ENCODE measurements at regions not wholly inside any gene's neighbourhood (a gene's known extent, or its start where the extent isn't known, plus 50 kb on each side); places are given as distances from the start of the nearest gene placed in this dataset.

GRCh38 chr10:2439000-2439399 is 628.3 kb upstream of the PFKP start:
- Histone ChIP-seq H3K36me3 (ENCODE audit: control insufficient read depth, insufficient read depth, low read length) (no peaks in the 10 kb centered on the region), H3K4me1 (ENCODE audit: control insufficient read depth, insufficient read depth, low read length) (no peaks in the 10 kb centered on the region), H3K27ac (ENCODE audit: low read length) (no peak overlapping the region), H3K4me3 (ENCODE audit: low read length) (no peak overlapping the region), H3K9me3 (ENCODE audit: control insufficient read depth, low read depth, low read length) (no peaks in the 10 kb centered on the region), H3K27me3 (ENCODE audit: control insufficient read depth, insufficient read depth, low read length) (no peaks in the 10 kb centered on the region)
- no CpG with 5 or more reads among the region's 8 CpGs for WGBS (ENCODE audit: insufficient coverage, low lambda C conversion rate)
- no peak for DNase-seq

GRCh38 chr10:2438248-2438939 is 629.0 kb upstream of the PFKP start:
- no peaks in the 10 kb centered on the region for H3K36me3 ChIP-seq (ENCODE audit: control insufficient read depth, insufficient read depth, low read length)
- H3K4me1 ChIP-seq (ENCODE audit: control insufficient read depth, insufficient read depth, low read length) = no peaks in the 10 kb centered on the region
- H3K27ac ChIP-seq (ENCODE audit: low read length) = no peak overlapping the region
- 73% methylated on average over 2 of the region's 7 CpGs for WGBS (ENCODE audit: insufficient coverage, low lambda C conversion rate)
- DNase-seq = no peak
- H3K27me3 ChIP-seq (ENCODE audit: control insufficient read depth, insufficient read depth, low read length) = no peaks in the 10 kb centered on the region
- no peaks in the 10 kb centered on the region for H3K9me3 ChIP-seq (ENCODE audit: control insufficient read depth, low read depth, low read length)
- no peak overlapping the region for H3K4me3 ChIP-seq (ENCODE audit: low read length)

GRCh38 chr10:2436933-2437332 is 630.4 kb upstream of the PFKP start:
- Histone ChIP-seq H3K27me3 (ENCODE audit: control insufficient read depth, insufficient read depth, low read length) (no peaks in the 10 kb centered on the region), H3K9me3 (ENCODE audit: control insufficient read depth, low read depth, low read length) (no peaks in the 10 kb centered on the region), H3K4me1 (ENCODE audit: control insufficient read depth, insufficient read depth, low read length) (no peaks in the 10 kb centered on the region), H3K36me3 (ENCODE audit: control insufficient read depth, insufficient read depth, low read length) (no peaks in the 10 kb centered on the region), H3K4me3 (ENCODE audit: low read length) (no peak overlapping the region), H3K27ac (ENCODE audit: low read length) (no peak overlapping the region)
- no CpG with 5 or more reads among the region's 11 CpGs for WGBS (ENCODE audit: insufficient coverage, low lambda C conversion rate)
- DNase-seq = no peak

GRCh38 chr10:2431961-2432360 is 635.4 kb upstream of the PFKP start:
- Histone ChIP-seq H3K4me3 (ENCODE audit: low read length) (no peak overlapping the region), H3K27me3 (ENCODE audit: control insufficient read depth, insufficient read depth, low read length) (no peaks in the 10 kb centered on the region), H3K27ac (ENCODE audit: low read length) (no peak overlapping the region), H3K4me1 (ENCODE audit: control insufficient read depth, insufficient read depth, low read length) (no peaks in the 10 kb centered on the region), H3K9me3 (ENCODE audit: control insufficient read depth, low read depth, low read length) (no peaks in the 10 kb centered on the region), H3K36me3 (ENCODE audit: control insufficient read depth, insufficient read depth, low read length) (no peaks in the 10 kb centered on the region)
- no peak for DNase-seq
- WGBS (ENCODE audit: insufficient coverage, low lambda C conversion rate) = no CpG with 5 or more reads among the region's 5 CpGs

GRCh38 chr10:2427412-2427811 is 639.9 kb upstream of the PFKP start:
- H3K27ac ChIP-seq (ENCODE audit: low read length) = no peak overlapping the region
- no peak overlapping the region for H3K4me3 ChIP-seq (ENCODE audit: low read length)
- H3K27me3 ChIP-seq (ENCODE audit: control insufficient read depth, insufficient read depth, low read length) = no peaks in the 10 kb centered on the region
- DNase-seq = no peak
- H3K9me3 ChIP-seq (ENCODE audit: control insufficient read depth, low read depth, low read length) = no peaks in the 10 kb centered on the region
- WGBS (ENCODE audit: insufficient coverage, low lambda C conversion rate) = no CpG with 5 or more reads among the region's 2 CpGs
- no peaks in the 10 kb centered on the region for H3K36me3 ChIP-seq (ENCODE audit: control insufficient read depth, insufficient read depth, low read length)
- no peaks in the 10 kb centered on the region for H3K4me1 ChIP-seq (ENCODE audit: control insufficient read depth, insufficient read depth, low read length)

GRCh38 chr10:2425320-2425719 is 642.0 kb upstream of the PFKP start:
- Histone ChIP-seq H3K27ac (ENCODE audit: low read length) (no peak overlapping the region), H3K9me3 (ENCODE audit: control insufficient read depth, low read depth, low read length) (no peaks in the 10 kb centered on the region), H3K4me1 (ENCODE audit: control insufficient read depth, insufficient read depth, low read length) (no peaks in the 10 kb centered on the region), H3K4me3 (ENCODE audit: low read length) (no peak overlapping the region), H3K27me3 (ENCODE audit: control insufficient read depth, insufficient read depth, low read length) (no peaks in the 10 kb centered on the region), H3K36me3 (ENCODE audit: control insufficient read depth, insufficient read depth, low read length) (no peaks in the 10 kb centered on the region)
- no peak for DNase-seq
- 81% methylated on average over 3 of the region's 3 CpGs for WGBS (ENCODE audit: insufficient coverage, low lambda C conversion rate)

- Histone ChIP-seq H3K36me3 (ENCODE audit: control insufficient read depth, insufficient read depth, low read length) (no peaks in the 10 kb centered on the region), H3K27ac (ENCODE audit: low read length) (no peak overlapping the region), H3K9me3 (ENCODE audit: control insufficient read depth, low read depth, low read length) (no peaks in the 10 kb centered on the region), H3K4me3 (ENCODE audit: low read length) (no peak overlapping the region), H3K27me3 (ENCODE audit: control insufficient read depth, insufficient read depth, low read length) (no peaks in the 10 kb centered on the region), H3K4me1 (ENCODE audit: control insufficient read depth, insufficient read depth, low read length) (no peaks in the 10 kb centered on the region)
- WGBS (ENCODE audit: insufficient coverage, low lambda C conversion rate) = 95% methylated on average over 4 of the region's 4 CpGs
- no peak for DNase-seq
Observed at GRCh38 chr10:2414562-2414961, 652.8 kb upstream of the PFKP start.

GRCh38 chr10:2414039-2414438 is 653.3 kb upstream of the PFKP start:
- H3K9me3 ChIP-seq (ENCODE audit: control insufficient read depth, low read depth, low read length) = no peaks in the 10 kb centered on the region
- no peak for DNase-seq
- no peak overlapping the region for H3K4me3 ChIP-seq (ENCODE audit: low read length)
- no peaks in the 10 kb centered on the region for H3K27me3 ChIP-seq (ENCODE audit: control insufficient read depth, insufficient read depth, low read length)
- WGBS (ENCODE audit: insufficient coverage, low lambda C conversion rate) = 87% methylated on average over 4 of the region's 8 CpGs
- no peaks in the 10 kb centered on the region for H3K36me3 ChIP-seq (ENCODE audit: control insufficient read depth, insufficient read depth, low read length)
- H3K4me1 ChIP-seq (ENCODE audit: control insufficient read depth, insufficient read depth, low read length) = no peaks in the 10 kb centered on the region
- no peak overlapping the region for H3K27ac ChIP-seq (ENCODE audit: low read length)

GRCh38 chr10:2410049-2410448 is 657.3 kb upstream of the PFKP start:
- Histone ChIP-seq H3K27me3 (ENCODE audit: control insufficient read depth, insufficient read depth, low read length) (no peaks in the 10 kb centered on the region), H3K4me1 (ENCODE audit: control insufficient read depth, insufficient read depth, low read length) (no peaks in the 10 kb centered on the region), H3K27ac (ENCODE audit: low read length) (no peak overlapping the region), H3K4me3 (ENCODE audit: low read length) (no peak overlapping the region), H3K9me3 (ENCODE audit: control insufficient read depth, low read depth, low read length) (no peaks in the 10 kb centered on the region), H3K36me3 (ENCODE audit: control insufficient read depth, insufficient read depth, low read length) (no peaks in the 10 kb centered on the region)
- no CpG with 5 or more reads among the region's 4 CpGs for whole genome bisulfite sequencing (ENCODE audit: insufficient coverage, low lambda C conversion rate)
- DNase-seq = no peak

GRCh38 chr10:2401459-2401858 is 664.1 kb upstream of the ADARB2 start:
- Histone ChIP-seq H3K4me1 (ENCODE audit: control insufficient read depth, insufficient read depth, low read length) (no peaks in the 10 kb centered on the region), H3K4me3 (ENCODE audit: low read length) (no peak overlapping the region), H3K27ac (ENCODE audit: low read length) (no peak overlapping the region), H3K27me3 (ENCODE audit: control insufficient read depth, insufficient read depth, low read length) (no peaks in the 10 kb centered on the region), H3K9me3 (ENCODE audit: control insufficient read depth, low read depth, low read length) (no peaks in the 10 kb centered on the region), H3K36me3 (ENCODE audit: control insufficient read depth, insufficient read depth, low read length) (no peaks in the 10 kb centered on the region)
- WGBS (ENCODE audit: insufficient coverage, low lambda C conversion rate) = 20% methylated on average over 1 of the region's 7 CpGs
- no peak for DNase-seq

GRCh38 chr10:2399482-2399881 is 662.2 kb upstream of the ADARB2 start:
- H3K27ac ChIP-seq (ENCODE audit: low read length) = no peak overlapping the region
- no peaks in the 10 kb centered on the region for H3K9me3 ChIP-seq (ENCODE audit: control insufficient read depth, low read depth, low read length)
- DNase-seq = no peak
- 90% methylated on average over 2 of the region's 4 CpGs for WGBS (ENCODE audit: insufficient coverage, low lambda C conversion rate)
- no peaks in the 10 kb centered on the region for H3K27me3 ChIP-seq (ENCODE audit: control insufficient read depth, insufficient read depth, low read length)
- H3K36me3 ChIP-seq (ENCODE audit: control insufficient read depth, insufficient read depth, low read length) = no peaks in the 10 kb centered on the region
- no peak overlapping the region for H3K4me3 ChIP-seq (ENCODE audit: low read length)
- no peaks in the 10 kb centered on the region for H3K4me1 ChIP-seq (ENCODE audit: control insufficient read depth, insufficient read depth, low read length)

All from large intestine (tissue), 3 donors.